SK-N-SH (cell line): ENCODE measurements at regions not wholly inside any gene's neighbourhood (a gene's known extent, or its start where the extent isn't known, plus 50 kb on each side); places are given as distances from the start of the nearest gene placed in this dataset.

ENCODE experiments used
- CTCF ChIA-PET: fragments of 300-600, 350-600 bp; formaldehyde crosslinking; extraction: SDS; loops from one replicate; lab custom pipeline; 2021; lab: Yijun Ruan, JAX
- POLR2A ChIA-PET: fragments of 350-600 bp; sonication (Branson Sonifier 250); formaldehyde crosslinking; extraction: SDS; loops from one replicate; lab custom pipeline; 2020; ENCODE audit warnings: antibody characterized with exemption, inconsistent platforms; lab: Yijun Ruan, JAX
- DNase-seq: peaks from one replicate; pipeline ENCODE4 v3.0.0; 2012
- H2AFZ ChIP-seq: fragments of 200-600 bp; sonication (generic); 2 replicates; pipeline ENCODE4 v1.8.1; 2016; ENCODE audit warnings: antibody characterized with exemption, mild to moderate bottlenecking, low read depth
- H3F3A ChIP-seq: fragments of 200-600 bp; sonication (generic); replicated peaks from 2 replicates; pipeline ENCODE3; 2016; ENCODE audit warnings: antibody characterized with exemption, mild to moderate bottlenecking; ENCODE audit not compliant: insufficient read depth
- H3K27ac ChIP-seq, 2 experiments: fragments of 200-500 bp in 1 of 2; fragments of 200-600 bp in 1 of 2; sonication (Bioruptor generic) in 1 of 2; sonication (generic), shearing (Covaris generic) in 1 of 2; 2 replicates each; pipeline versions ENCODE4 v1.5.1 to v1.6.1; 2014 to 2016; ENCODE audit warnings: low read depth in 2 of 2, inconsistent platforms in 1 of 2, low read length in 1 of 2, mild to moderate bottlenecking in 1 of 2, mixed read lengths in 1 of 2
- H3K27me3 ChIP-seq: fragments of 200-600 bp; sonication (generic), shearing (Covaris generic); 2 replicates; pipeline ENCODE4 v1.6.1; 2016; ENCODE audit warnings: mixed run types; ENCODE audit not compliant: insufficient read depth
- H3K36me3 ChIP-seq, 2 experiments: fragments of 200-500 bp in 1 of 2; fragments of 200-600 bp in 1 of 2; sonication (Bioruptor generic) in 1 of 2; sonication (generic) in 1 of 2; replicated peaks in 1 of 2; 2 replicates each; pipeline versions ENCODE3 to v1.5.1; 2014 to 2016; ENCODE audit warnings: low read length in 1 of 2, mild to moderate bottlenecking in 1 of 2; ENCODE audit not compliant: insufficient read depth in 2 of 2, control insufficient read depth in 1 of 2
- H3K4me1 ChIP-seq, 2 experiments: fragments of 200-500 bp in 1 of 2; fragments of 200-600 bp in 1 of 2; sonication (Bioruptor generic) in 1 of 2; sonication (generic), shearing (Covaris generic) in 1 of 2; 2 replicates each; pipeline versions ENCODE4 v1.5.1 to v1.6.1; 2014 to 2016; ENCODE audit warnings: low read depth in 1 of 2, low read length in 1 of 2, mixed run types in 1 of 2; ENCODE audit not compliant: insufficient read depth in 2 of 2, control insufficient read depth in 1 of 2
- H3K4me2 ChIP-seq: fragments of 200-600 bp; sonication (generic), shearing (Covaris generic); 2 replicates; pipeline ENCODE4 v1.6.1; 2017; ENCODE audit warnings: mixed run types
- H3K4me3 ChIP-seq, 2 experiments: fragments of 200-500 bp in 1 of 2; fragments of 200-600 bp in 1 of 2; sonication (Bioruptor generic) in 1 of 2; sonication (generic), shearing (Covaris generic) in 1 of 2; 2 replicates each; pipeline versions ENCODE4 v1.5.1 to v1.8.1; 2014 to 2016; ENCODE audit warnings: low read depth in 2 of 2, inconsistent platforms in 1 of 2, low read length in 1 of 2, mild to moderate bottlenecking in 1 of 2, mixed read lengths in 1 of 2, moderate library complexity in 1 of 2
- H3K79me2 ChIP-seq: fragments of 200-600 bp; sonication (generic); 2 replicates; pipeline ENCODE4 v1.8.1; 2017; ENCODE audit warnings: mild to moderate bottlenecking; ENCODE audit not compliant: insufficient read depth
- H3K9ac ChIP-seq: fragments of 200-600 bp; sonication (generic); 2 replicates; pipeline ENCODE4 v1.6.1; 2017; ENCODE audit warnings: mixed run types
- H3K9me2 ChIP-seq: fragments of 200-600 bp; sonication (generic); 2 replicates; pipeline ENCODE4 v1.6.1; 2017; ENCODE audit warnings: mixed run types
- H3K9me3 ChIP-seq: fragments of 200-600 bp; sonication (generic); 2 replicates; pipeline ENCODE4 v1.6.1; 2017; ENCODE audit warnings: mixed run types, mild to moderate bottlenecking, moderate library complexity
- H4K20me1 ChIP-seq: fragments of 200-600 bp; sonication (generic); 2 replicates; pipeline ENCODE4 v1.6.1; 2017; ENCODE audit warnings: mild to moderate bottlenecking, mixed run types; ENCODE audit not compliant: insufficient read depth
- CHD2 ChIP-seq: fragments of 150-350 bp; IDR thresholded peaks from 2 replicates; pipeline ENCODE4 v1.6.1; 2018; ENCODE audit warnings: low read length; ENCODE audit not compliant: partially characterized antibody
- EP300 ChIP-seq, 2 experiments: IDR thresholded peaks; 2 replicates each; pipeline versions ENCODE4 v1.4.0 to v1.6.1; 2012; ENCODE audit warnings: borderline replicate concordance in 1 of 2, low read depth in 1 of 2, low read length in 1 of 2
- EZH2phosphoT487 ChIP-seq: fragments of 200-600 bp; sonication (generic); IDR thresholded peaks from 2 replicates; pipeline ENCODE4 v1.6.1; 2017; ENCODE audit warnings: low read depth, mixed run types, mild to moderate bottlenecking, antibody characterized with exemption, moderate library complexity, borderline replicate concordance
- FOXJ3 ChIP-seq: sonication (generic); formaldehyde crosslinking; IDR thresholded peaks from 2 replicates; pipeline ENCODE4 v1.5.1; 2020; ENCODE audit warnings: mild to moderate bottlenecking, missing genetic modification reagents
- FOXM1 ChIP-seq: IDR thresholded peaks from 2 replicates; pipeline ENCODE4 v1.4.0; 2012; ENCODE audit warnings: low read depth, mild to moderate bottlenecking
- GATA2 ChIP-seq: sonication (generic); formaldehyde crosslinking; IDR thresholded peaks from 2 replicates; pipeline ENCODE4 v1.5.0; 2020; ENCODE audit warnings: mild to moderate bottlenecking, missing genetic modification reagents
- IRF3 ChIP-seq: fragments of 150-350 bp; IDR thresholded peaks from 2 replicates; pipeline ENCODE4 v1.6.1; 2016; ENCODE audit warnings: mild to moderate bottlenecking, low read depth, low read length
- MAX ChIP-seq: IDR thresholded peaks from 2 replicates; pipeline ENCODE4 v1.4.0; 2012; ENCODE audit warnings: low read depth
- MEF2A ChIP-seq: IDR thresholded peaks from 2 replicates; pipeline ENCODE4 v1.4.0; 2012; ENCODE audit warnings: low read depth, borderline replicate concordance
- MXI1 ChIP-seq: IDR thresholded peaks from 2 replicates; pipeline ENCODE4 v1.6.1; 2012; ENCODE audit warnings: mild to moderate bottlenecking, low read depth, low read length, improper control_type of control experiment
- NFIC ChIP-seq: IDR thresholded peaks from 2 replicates; pipeline ENCODE4 v1.4.0; 2012; ENCODE audit warnings: borderline replicate concordance
- NRF1 ChIP-seq: IDR thresholded peaks from 2 replicates; pipeline ENCODE4 v1.6.1; 2012; ENCODE audit warnings: low read depth, mild to moderate bottlenecking, low read length
- POLR2AphosphoS5 ChIP-seq: IDR thresholded peaks from 2 replicates; pipeline ENCODE4 v1.6.1; 2012; ENCODE audit warnings: low read depth, low read length
- RAD21 ChIP-seq: IDR thresholded peaks from 2 replicates; pipeline ENCODE4 v1.6.1; 2012; ENCODE audit warnings: mild to moderate bottlenecking, low read length
- RCOR1 ChIP-seq: fragments of 150-350 bp; IDR thresholded peaks from 2 replicates; pipeline ENCODE4 v1.6.1; 2017; ENCODE audit warnings: antibody characterized with exemption, low read length
- REST ChIP-seq: IDR thresholded peaks from 2 replicates; pipeline ENCODE4 v1.6.1; 2012; ENCODE audit warnings: mild to moderate bottlenecking, low read depth, low read length, moderate library complexity
- RFX5 ChIP-seq: IDR thresholded peaks from 2 replicates; pipeline ENCODE4 v1.6.1; 2012; ENCODE audit warnings: mild to moderate bottlenecking, improper control_type of control experiment, low read length
- RXRA ChIP-seq: IDR thresholded peaks from 2 replicates; pipeline ENCODE4 v1.4.0; 2012; ENCODE audit warnings: low read depth, mild to moderate bottlenecking, borderline replicate concordance
- SIN3A ChIP-seq: IDR thresholded peaks from 2 replicates; pipeline ENCODE4 v1.6.1; 2012; ENCODE audit warnings: low read depth, mild to moderate bottlenecking, low read length, moderate library complexity, borderline replicate concordance
- SMC3 ChIP-seq: IDR thresholded peaks from 2 replicates; pipeline ENCODE4 v1.6.1; 2012; ENCODE audit warnings: low read depth, low read length, improper control_type of control experiment
- TAF1 ChIP-seq: IDR thresholded peaks from 2 replicates; pipeline ENCODE4 v1.6.1; 2012; ENCODE audit warnings: low read depth, mild to moderate bottlenecking, low read length, moderate library complexity, borderline replicate concordance
- TCF12 ChIP-seq: IDR thresholded peaks from 2 replicates; pipeline ENCODE4 v1.4.0; 2012
- TEAD4 ChIP-seq: IDR thresholded peaks from 2 replicates; pipeline ENCODE4 v1.4.0; 2012; ENCODE audit warnings: mild to moderate bottlenecking, borderline replicate concordance; ENCODE audit not compliant: insufficient read depth
- USF2 ChIP-seq: fragments of 150-350 bp; IDR thresholded peaks from 2 replicates; pipeline ENCODE4 v1.6.1; 2017; ENCODE audit warnings: antibody characterized with exemption, low read length, low read depth, borderline replicate concordance
- YY1 ChIP-seq: IDR thresholded peaks from 2 replicates; pipeline ENCODE4 v1.4.0; 2012; ENCODE audit warnings: low read depth, mild to moderate bottlenecking
- ZBTB33 ChIP-seq: IDR thresholded peaks from 2 replicates; pipeline ENCODE4 v1.4.0; 2012; ENCODE audit warnings: low read depth, borderline replicate concordance
- WGBS: methylation state at CpG from one replicate; pipeline ENCODE4 v1.1.6; 2017; ENCODE audit warnings: low lambda C conversion rate; 5-methylcytosine and 5-hydroxymethylcytosine counted together

GRCh38 chr1:101174722-101175121 lies 62.1 kb upstream of the S1PR1 start:
- Histone ChIP-seq H3K9ac (no peak overlapping the region; the same call in 1 of the 2 replicates), H3K36me3 (no peaks in the 10 kb centered on the region), H3K4me2 (0 out of 2 replicates have a peak overlapping the region, but pooled peaks have one; percentile 51), H3K9me3 (no peaks in the 10 kb centered on the region), H3K79me2 (no peaks in the 10 kb centered on the region), H3K4me1 (peaks cover 0 to 14% of the 10 kb centered on the region in 2 experiments; a peak in 1 of 4 replicates), H3K9me2 (no peaks in the 10 kb centered on the region), H3K27ac (peak overlapping the region; percentile 31 to 67; a peak in 3 of 4 replicates), H3K27me3 (no peaks in the 10 kb centered on the region), H3F3A (peaks cover 19% of the 10 kb centered on the region), H4K20me1 (no peaks in the 10 kb centered on the region), H2AFZ (peak overlapping the region; percentile 77; the same call in 1 of the 2 replicates), H3K4me3 (no peak overlapping the region)
- WGBS: 21% methylated on average over 5 of the region's 5 CpGs
- no peak for DNase-seq
- ChIA-PET POLR2A (no interaction called here), CTCF (no interaction called here)
- TF ChIP-seq SIN3A: 0 out of 2 replicates have a peak, but pooled peaks have one; percentile 33
- TF ChIP-seq NFIC: peak; percentile 55; the same call in 1 of the 2 replicates
- TF ChIP-seq CHD2: no peak
- TF ChIP-seq TEAD4: peak; percentile 90; the same call in 1 of the 2 replicates
- peak; percentile 52; the same call in 1 of the 2 replicates for TF ChIP-seq MAX
- TF ChIP-seq IRF3: no peak
- TF ChIP-seq USF2: no peak
- TF ChIP-seq NRF1: no peak
- peak in 1 of 2 experiments; percentile 80; a peak in 2 of 4 replicates for TF ChIP-seq EP300 (IDR thresholded peaks at IDR 0.05; ENCODE audit: borderline replicate concordance in 1 of 2, low read depth in 1 of 2, low read length in 1 of 2)
- TF ChIP-seq FOXJ3 (CRISPR knock-in tag): no peak
- TF ChIP-seq EZH2phosphoT487: no peak
- TF ChIP-seq MXI1: no peak
- TF ChIP-seq FOXM1: peak; percentile 37; the same call in 1 of the 2 replicates
- TF ChIP-seq REST: 0 out of 2 replicates have a peak, but pooled peaks have one; percentile 21
- peak; percentile 58; the same call in 1 of the 2 replicates for TF ChIP-seq RXRA
- TF ChIP-seq TAF1: no peak
- TF ChIP-seq POLR2AphosphoS5: no peak
- no peak for TF ChIP-seq RFX5
- no peak for TF ChIP-seq MEF2A
- TF ChIP-seq GATA2 (CRISPR knock-in tag): no peak
- TF ChIP-seq TCF12: peak; percentile 68
- no peak for TF ChIP-seq ZBTB33
- no peak for TF ChIP-seq RAD21
- peak; percentile 19; the same call in 1 of the 2 replicates for TF ChIP-seq YY1
- TF ChIP-seq SMC3: no peak
- no peak for TF ChIP-seq RCOR1
